DOHH2 (cell line): ENCODE measurements at regions not wholly inside any gene's neighbourhood (a gene's known extent, or its start where the extent isn't known, plus 50 kb on each side); places are given as distances from the start of the nearest gene placed in this dataset.

Source experiments
- H3F3A ChIP-seq: fragments of 200-600 bp; sonication (generic), shearing (Covaris generic); 2 replicates; pipeline ENCODE4 v1.6.0; 2016; ENCODE audit warnings: antibody characterized with exemption, mild to moderate bottlenecking; ENCODE audit not compliant: control insufficient read depth, insufficient read depth
- H3K27ac ChIP-seq: fragments of 200-600 bp; sonication (generic); 2 replicates; pipeline ENCODE4 v1.5.1; 2014; ENCODE audit warnings: low read depth, mild to moderate bottlenecking, low read length, moderate library complexity
- H3K27me3 ChIP-seq: fragments of 200-600 bp; sonication (generic); 2 replicates; pipeline ENCODE4 v1.6.1; 2014; ENCODE audit warnings: mild to moderate bottlenecking, low read length, mixed read lengths; ENCODE audit not compliant: control insufficient read depth
- H3K36me3 ChIP-seq: fragments of 200-600 bp; sonication (generic); 2 replicates; pipeline ENCODE4 v1.6.1; 2014; ENCODE audit warnings: mild to moderate bottlenecking, low read length, moderate library complexity, mixed read lengths; ENCODE audit not compliant: control insufficient read depth
- H3K4me1 ChIP-seq: fragments of 200-600 bp; sonication (generic); 2 replicates; pipeline ENCODE4 v1.6.1; 2014; ENCODE audit warnings: mild to moderate bottlenecking, low read length, mixed read lengths; ENCODE audit not compliant: control insufficient read depth
- H3K4me2 ChIP-seq: fragments of 200-600 bp; sonication (generic); 2 replicates; pipeline ENCODE4 v1.6.0; 2014; ENCODE audit warnings: mild to moderate bottlenecking, low read length, moderate library complexity
- H3K4me3 ChIP-seq: fragments of 200-600 bp; sonication (generic); 2 replicates; pipeline ENCODE4 v1.5.1; 2014; ENCODE audit warnings: mild to moderate bottlenecking, low read length, mixed read lengths
- H3K79me2 ChIP-seq: fragments of 200-600 bp; sonication (generic); 2 replicates; pipeline ENCODE4 v1.6.1; 2014; ENCODE audit warnings: mild to moderate bottlenecking, low read length, mixed read lengths; ENCODE audit not compliant: control insufficient read depth
- H3K9me2 ChIP-seq: fragments of 200-600 bp; sonication (generic); replicated peaks from 2 replicates; pipeline ENCODE4 v1.6.1; 2014; ENCODE audit warnings: mild to moderate bottlenecking, low read length, mixed read lengths; ENCODE audit not compliant: control insufficient read depth
- H3K9me3 ChIP-seq: fragments of 200-600 bp; sonication (generic); 2 replicates; pipeline ENCODE4 v1.6.1; 2014; ENCODE audit warnings: antibody characterized with exemption, low read length, mixed read lengths; ENCODE audit not compliant: control insufficient read depth, insufficient read depth
- H4K20me1 ChIP-seq: fragments of 200-600 bp; sonication (generic); 2 replicates; pipeline ENCODE4 v1.6.0; 2014; ENCODE audit warnings: low read depth, mild to moderate bottlenecking, antibody characterized with exemption, low read length, moderate library complexity; ENCODE audit not compliant: control insufficient read depth, insufficient read depth
- EZH2phosphoT487 ChIP-seq: fragments of 200-600 bp; sonication (generic); IDR thresholded peaks from 2 replicates; pipeline ENCODE4 v1.6.1; 2017; ENCODE audit warnings: borderline replicate concordance, mild to moderate bottlenecking, antibody characterized with exemption, low read length, moderate library complexity, mixed read lengths
- TF ChIP-seq, protein P1 (sequence below): fragments of 200-600 bp; sonication (generic); IDR thresholded peaks from one replicate; pipeline ENCODE4 v1.5.1; 2014; ENCODE audit warnings: antibody characterized with exemption, mild to moderate bottlenecking, low read depth, low read length; ENCODE audit not compliant: poor library complexity, severe bottlenecking

GRCh38 chr2:145402706-145403277, 882.9 kb upstream of the ZEB2 start:
- TF ChIP-seq EZH2phosphoT487, result no peak
- TF ChIP-seq, protein P1, sequence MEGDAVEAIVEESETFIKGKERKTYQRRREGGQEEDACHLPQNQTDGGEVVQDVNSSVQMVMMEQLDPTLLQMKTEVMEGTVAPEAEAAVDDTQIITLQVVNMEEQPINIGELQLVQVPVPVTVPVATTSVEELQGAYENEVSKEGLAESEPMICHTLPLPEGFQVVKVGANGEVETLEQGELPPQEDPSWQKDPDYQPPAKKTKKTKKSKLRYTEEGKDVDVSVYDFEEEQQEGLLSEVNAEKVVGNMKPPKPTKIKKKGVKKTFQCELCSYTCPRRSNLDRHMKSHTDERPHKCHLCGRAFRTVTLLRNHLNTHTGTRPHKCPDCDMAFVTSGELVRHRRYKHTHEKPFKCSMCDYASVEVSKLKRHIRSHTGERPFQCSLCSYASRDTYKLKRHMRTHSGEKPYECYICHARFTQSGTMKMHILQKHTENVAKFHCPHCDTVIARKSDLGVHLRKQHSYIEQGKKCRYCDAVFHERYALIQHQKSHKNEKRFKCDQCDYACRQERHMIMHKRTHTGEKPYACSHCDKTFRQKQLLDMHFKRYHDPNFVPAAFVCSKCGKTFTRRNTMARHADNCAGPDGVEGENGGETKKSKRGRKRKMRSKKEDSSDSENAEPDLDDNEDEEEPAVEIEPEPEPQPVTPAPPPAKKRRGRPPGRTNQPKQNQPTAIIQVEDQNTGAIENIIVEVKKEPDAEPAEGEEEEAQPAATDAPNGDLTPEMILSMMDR, result no peak
- Histone ChIP-seq H3K4me3 (no peak overlapping the region), H4K20me1 (no peaks in the 10 kb centered on the region), H3K79me2 (no peaks in the 10 kb centered on the region), H3K4me2 (no peak overlapping the region), H3K4me1 (no peaks in the 10 kb centered on the region), H3K9me3 (peaks cover 34% of the 10 kb centered on the region), H3K9me2 (no peaks in the 10 kb centered on the region), H3F3A (no peaks in the 10 kb centered on the region), H3K36me3 (peaks cover 22% of the 10 kb centered on the region), H3K27ac (no peak overlapping the region), H3K27me3 (no peaks in the 10 kb centered on the region)

GRCh38 chr2:145399131-145399530, 879.2 kb upstream of the ZEB2 start:
- Histone ChIP-seq H3K27me3 (no peaks in the 10 kb centered on the region), H3K9me2 (no peaks in the 10 kb centered on the region), H3F3A (no peaks in the 10 kb centered on the region), H4K20me1 (no peaks in the 10 kb centered on the region), H3K4me2 (no peak overlapping the region), H3K4me3 (no peak overlapping the region), H3K36me3 (0 out of 2 replicates have a peak, but pooled peaks cover 4% of the 10 kb centered on the region), H3K27ac (no peak overlapping the region), H3K4me1 (no peaks in the 10 kb centered on the region), H3K79me2 (no peaks in the 10 kb centered on the region), H3K9me3 (peaks cover 24% of the 10 kb centered on the region; the same call in 1 of the 2 replicates)
- TF ChIP-seq, protein P1, result no peak
- no peak for TF ChIP-seq EZH2phosphoT487

DNA sequence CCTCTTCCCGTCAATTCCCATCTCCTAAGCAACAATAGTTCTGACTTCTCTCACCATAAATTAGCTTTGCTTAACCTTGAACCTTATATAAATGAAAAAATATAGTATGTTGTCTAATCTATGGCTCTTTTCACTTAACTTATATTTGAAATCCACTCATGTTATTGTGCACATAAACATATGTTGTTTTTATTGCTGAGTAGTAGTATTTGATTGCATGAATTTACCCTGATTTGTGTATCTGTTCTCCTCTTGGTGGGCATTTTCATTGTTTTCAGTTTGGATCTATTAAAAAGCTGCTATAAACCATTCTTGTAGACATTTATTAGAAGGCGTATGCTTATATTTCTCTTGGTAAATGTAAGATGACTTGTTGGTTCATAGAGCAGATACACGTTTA, 874.3 kb upstream of the ZEB2 start:
- Histone ChIP-seq H3K79me2 (no peaks in the 10 kb centered on the region), H4K20me1 (no peaks in the 10 kb centered on the region), H3K4me2 (no peak overlapping the region), H3K9me3 (peaks cover 7% of the 10 kb centered on the region; the same call in 1 of the 2 replicates), H3K36me3 (no peaks in the 10 kb centered on the region), H3F3A (no peaks in the 10 kb centered on the region), H3K4me3 (no peak overlapping the region), H3K27ac (no peak overlapping the region), H3K9me2 (no peaks in the 10 kb centered on the region), H3K4me1 (no peaks in the 10 kb centered on the region), H3K27me3 (no peaks in the 10 kb centered on the region)
- TF ChIP-seq EZH2phosphoT487, result no peak
- TF ChIP-seq, protein P1, result no peak

GRCh38 chr2:145386973-145387372, 867.1 kb upstream of the ZEB2 start:
- Histone ChIP-seq H3K36me3 (no peaks in the 10 kb centered on the region), H4K20me1 (no peaks in the 10 kb centered on the region), H3K79me2 (no peaks in the 10 kb centered on the region), H3K9me2 (no peaks in the 10 kb centered on the region), H3K4me2 (no peak overlapping the region), H3F3A (no peaks in the 10 kb centered on the region), H3K27me3 (no peaks in the 10 kb centered on the region), H3K4me3 (no peak overlapping the region), H3K9me3 (peaks cover 11% of the 10 kb centered on the region; the same call in 1 of the 2 replicates), H3K27ac (no peak overlapping the region), H3K4me1 (no peaks in the 10 kb centered on the region)
- TF ChIP-seq EZH2phosphoT487, result no peak
- TF ChIP-seq, protein P1, result no peak
